ENCODE measurements at regions not wholly inside any gene's neighbourhood (a gene's known extent, or its start where the extent isn't known, plus 50 kb on each side); places are given as distances from the start of the nearest gene placed in this dataset.

DNA sequence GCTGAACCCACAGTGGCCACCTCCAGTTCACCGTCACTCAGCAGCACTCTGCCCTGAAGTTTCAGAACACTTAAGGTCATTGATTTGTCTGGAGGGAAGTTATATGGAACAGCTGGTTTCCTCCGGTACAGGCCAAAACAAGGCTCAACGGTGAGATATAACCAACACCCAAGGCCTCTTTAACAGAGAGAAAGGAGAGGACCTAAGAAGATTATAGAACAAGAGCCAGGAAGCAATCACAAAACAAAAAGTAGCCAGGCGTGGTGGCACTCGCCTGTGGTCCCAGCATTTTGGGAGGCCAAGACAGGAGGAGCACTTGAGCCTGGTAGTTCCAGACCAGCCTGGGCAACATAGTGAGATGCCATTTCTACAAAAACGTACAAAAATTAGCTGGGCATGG is 290.7 kb downstream of the SKIDA1 start:
- peaks cover 15% of the 10 kb centered on the region; the same call in 1 of the 2 replicates for H3F3A ChIP-seq (ENCODE audit: insufficient read depth, low read depth)
- H3K27ac ChIP-seq: no peak overlapping the region
- POLR2A ChIA-PET (ENCODE audit: unreplicated experiment): no interaction called here
- no peaks in the 10 kb centered on the region for H4K20me1 ChIP-seq (ENCODE audit: insufficient read depth)
- H2AFZ ChIP-seq: no peak overlapping the region
- TF ChIP-seq, protein P1, sequence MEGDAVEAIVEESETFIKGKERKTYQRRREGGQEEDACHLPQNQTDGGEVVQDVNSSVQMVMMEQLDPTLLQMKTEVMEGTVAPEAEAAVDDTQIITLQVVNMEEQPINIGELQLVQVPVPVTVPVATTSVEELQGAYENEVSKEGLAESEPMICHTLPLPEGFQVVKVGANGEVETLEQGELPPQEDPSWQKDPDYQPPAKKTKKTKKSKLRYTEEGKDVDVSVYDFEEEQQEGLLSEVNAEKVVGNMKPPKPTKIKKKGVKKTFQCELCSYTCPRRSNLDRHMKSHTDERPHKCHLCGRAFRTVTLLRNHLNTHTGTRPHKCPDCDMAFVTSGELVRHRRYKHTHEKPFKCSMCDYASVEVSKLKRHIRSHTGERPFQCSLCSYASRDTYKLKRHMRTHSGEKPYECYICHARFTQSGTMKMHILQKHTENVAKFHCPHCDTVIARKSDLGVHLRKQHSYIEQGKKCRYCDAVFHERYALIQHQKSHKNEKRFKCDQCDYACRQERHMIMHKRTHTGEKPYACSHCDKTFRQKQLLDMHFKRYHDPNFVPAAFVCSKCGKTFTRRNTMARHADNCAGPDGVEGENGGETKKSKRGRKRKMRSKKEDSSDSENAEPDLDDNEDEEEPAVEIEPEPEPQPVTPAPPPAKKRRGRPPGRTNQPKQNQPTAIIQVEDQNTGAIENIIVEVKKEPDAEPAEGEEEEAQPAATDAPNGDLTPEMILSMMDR (conservative IDR thresholded peaks at IDR 0.05): no peak
- TF ChIP-seq EZH2 (IDR thresholded peaks at IDR 0.05; ENCODE audit: low read depth): no peak
- peaks cover 3% of the 10 kb centered on the region; the same call in 1 of the 2 replicates for H3K9me2 ChIP-seq (ENCODE audit: insufficient read depth)
- H3K27me3 ChIP-seq (ENCODE audit: insufficient read depth, low read depth): no peaks in the 10 kb centered on the region
- intact Hi-C loops (cut with micrococcal nuclease; ENCODE audit: unreplicated experiment): no loop called here
- H3K4me1 ChIP-seq (replicated peaks; ENCODE audit: insufficient read depth): peaks cover 25% of the 10 kb centered on the region
- no peak overlapping the region for H3K4me3 ChIP-seq
- CTCF ChIA-PET: interaction anchor here (0.6 kb wide), 1 partner anchor 39 kb away, joined by 3 read pairs; no protein-coding TSS in a partner anchor
- DNase-seq: no peak
- H3K36me3 ChIP-seq (ENCODE audit: low read depth): no peaks in the 10 kb centered on the region
- no peak overlapping the region for H3K4me2 ChIP-seq
- no TSS peak for BruUV-seq (replicated peaks)
- H3K79me2 ChIP-seq (ENCODE audit: low read depth): no peaks in the 10 kb centered on the region
- H3K9me3 ChIP-seq (ENCODE audit: insufficient read depth, low read depth): no peaks in the 10 kb centered on the region

DNA sequence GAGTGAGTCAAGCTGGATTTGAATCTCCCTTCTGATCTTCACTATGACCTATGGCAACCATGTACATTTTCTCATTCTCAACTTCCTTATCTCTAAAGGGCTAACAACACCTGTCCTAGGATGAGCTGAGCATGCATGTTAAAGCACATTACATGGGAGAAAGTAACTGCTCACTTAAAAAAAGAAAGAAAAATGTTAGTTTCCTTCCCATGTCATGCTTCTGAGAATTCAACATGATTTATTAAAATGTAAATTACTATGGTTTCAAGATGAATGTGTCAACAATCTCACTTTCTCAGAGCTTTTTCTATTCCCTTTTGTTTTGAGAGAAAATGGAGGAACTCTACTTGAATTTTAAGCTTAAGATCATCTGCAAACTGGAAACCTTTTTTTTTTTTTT is 295.3 kb downstream of the SKIDA1 start:
- POLR2A ChIA-PET (ENCODE audit: unreplicated experiment): no interaction called here
- intact Hi-C loops (cut with micrococcal nuclease; ENCODE audit: unreplicated experiment): no loop called here
- no peak for DNase-seq
- H2AFZ ChIP-seq: no peak overlapping the region
- no peaks in the 10 kb centered on the region for H3K27me3 ChIP-seq (ENCODE audit: insufficient read depth, low read depth)
- H4K20me1 ChIP-seq (ENCODE audit: insufficient read depth): no peaks in the 10 kb centered on the region
- H3K79me2 ChIP-seq (ENCODE audit: low read depth): no peaks in the 10 kb centered on the region
- no TSS peak for BruUV-seq (replicated peaks)
- no peak overlapping the region for H3K4me2 ChIP-seq
- H3K9me3 ChIP-seq (ENCODE audit: insufficient read depth, low read depth): no peaks in the 10 kb centered on the region
- no peaks in the 10 kb centered on the region for H3K9me2 ChIP-seq (ENCODE audit: insufficient read depth)
- no peaks in the 10 kb centered on the region for H3F3A ChIP-seq (ENCODE audit: insufficient read depth, low read depth)
- H3K36me3 ChIP-seq (ENCODE audit: low read depth): no peaks in the 10 kb centered on the region
- H3K4me3 ChIP-seq: no peak overlapping the region
- TF ChIP-seq, protein P1 (conservative IDR thresholded peaks at IDR 0.05): no peak
- no peak for TF ChIP-seq EZH2 (IDR thresholded peaks at IDR 0.05; ENCODE audit: low read depth)
- H3K27ac ChIP-seq: no peak overlapping the region
- CTCF ChIA-PET: interaction anchor here (0.6 to 0.7 kb wide), 2 partner anchors 11 to 525 kb away, joined by 3 to 5 read pairs; no protein-coding TSS in a partner anchor
- no peaks in the 10 kb centered on the region for H3K4me1 ChIP-seq (replicated peaks; ENCODE audit: insufficient read depth)

GRCh38 chr10:21217748-21218367 is 307.6 kb downstream of the SKIDA1 start:
- no peak overlapping the region for H3K4me3 ChIP-seq
- no peaks in the 10 kb centered on the region for H3K79me2 ChIP-seq (ENCODE audit: low read depth)
- no peaks in the 10 kb centered on the region for H3K36me3 ChIP-seq (ENCODE audit: low read depth)
- H3K27ac ChIP-seq: no peak overlapping the region
- DNase-seq: no peak
- no peaks in the 10 kb centered on the region for H4K20me1 ChIP-seq (ENCODE audit: insufficient read depth)
- no peaks in the 10 kb centered on the region for H3F3A ChIP-seq (ENCODE audit: insufficient read depth, low read depth)
- H2AFZ ChIP-seq: no peak overlapping the region
- intact Hi-C loops (cut with micrococcal nuclease; ENCODE audit: unreplicated experiment): no loop called here
- no TSS peak for BruUV-seq (replicated peaks)
- H3K9me2 ChIP-seq (ENCODE audit: insufficient read depth): no peaks in the 10 kb centered on the region
- no peaks in the 10 kb centered on the region for H3K9me3 ChIP-seq (ENCODE audit: insufficient read depth, low read depth)
- H3K4me1 ChIP-seq (replicated peaks; ENCODE audit: insufficient read depth): no peaks in the 10 kb centered on the region
- H3K4me2 ChIP-seq: no peak overlapping the region
- ChIA-PET CTCF (no interaction called here), POLR2A (ENCODE audit: unreplicated experiment) (no interaction called here)
- TF ChIP-seq, protein P1 (conservative IDR thresholded peaks at IDR 0.05): no peak
- TF ChIP-seq EZH2 (IDR thresholded peaks at IDR 0.05; ENCODE audit: low read depth): no peak
- no peaks in the 10 kb centered on the region for H3K27me3 ChIP-seq (ENCODE audit: insufficient read depth, low read depth)
